HCT116 (cell line): ENCODE measurements at regions not wholly inside any gene's neighbourhood (a gene's known extent, or its start where the extent isn't known, plus 50 kb on each side); places are given as distances from the start of the nearest gene placed in this dataset.

Experiments used
- EZH2 ChIP-seq: fragments of 200-600 bp; sonication (generic); IDR thresholded peaks from 2 replicates; pipeline ENCODE4 v1.6.1; 2017; ENCODE audit warnings: antibody characterized with exemption, mixed run types
- EZH2phosphoT487 ChIP-seq: fragments of 200-600 bp; IDR thresholded peaks from 2 replicates; pipeline ENCODE4 v1.6.1; 2018; ENCODE audit warnings: antibody characterized with exemption, borderline replicate concordance
- JUND ChIP-seq: IDR thresholded peaks from 2 replicates; pipeline ENCODE4 v1.6.1; 2012
- POLR2A ChIP-seq: IDR thresholded peaks from 2 replicates; pipeline ENCODE4 v1.7.0; 2011; ENCODE audit warnings: borderline replicate concordance; ENCODE audit not compliant: insufficient read depth, insufficient read length; ENCODE audit errors: extremely low read depth
- RAD21 ChIP-seq: IDR thresholded peaks from 2 replicates; pipeline ENCODE4 v1.6.1; 2012; ENCODE audit warnings: low read depth, mild to moderate bottlenecking
- SP1 ChIP-seq: IDR thresholded peaks from 2 replicates; pipeline ENCODE4 v1.6.1; 2012; ENCODE audit warnings: low read depth
- SRF ChIP-seq: IDR thresholded peaks from 2 replicates; pipeline ENCODE4 v1.6.1; 2012; ENCODE audit warnings: low read depth
- ZNF274 ChIP-seq: fragments of 200-500 bp; sonication (Bioruptor generic); IDR thresholded peaks from 2 replicates; pipeline ENCODE4 v1.6.1; 2014; ENCODE audit warnings: mild to moderate bottlenecking, low read depth, low read length, inconsistent platforms
- TF ChIP-seq, protein P1 (sequence below), 3 experiments: fragments of 200-600 bp in 1 of 3; sonication (generic) in 1 of 3; IDR thresholded peaks in 2 of 3; conservative IDR thresholded peaks in 1 of 3; 2 replicates each; pipeline ENCODE4 v1.5.1; 2012 to 2017; ENCODE audit warnings: low read depth in 2 of 3, low read length in 2 of 3, antibody characterized with exemption in 1 of 3, borderline replicate concordance in 1 of 3, control low read depth in 1 of 3, mild to moderate bottlenecking in 1 of 3, mixed read lengths in 1 of 3, mixed run types in 1 of 3, moderate library complexity in 1 of 3; ENCODE audit not compliant: insufficient read depth in 1 of 3
- TF ChIP-seq, protein P2 (sequence below): IDR thresholded peaks from 2 replicates; pipeline ENCODE4 v1.6.1; 2012
- TF ChIP-seq, protein P3 (sequence below): IDR thresholded peaks from 2 replicates; pipeline ENCODE4 v1.6.1; 2012
- TF ChIP-seq, protein P4 (sequence below): IDR thresholded peaks from 2 replicates; pipeline ENCODE4 v1.6.1; 2012; ENCODE audit warnings: low read depth

DNA sequence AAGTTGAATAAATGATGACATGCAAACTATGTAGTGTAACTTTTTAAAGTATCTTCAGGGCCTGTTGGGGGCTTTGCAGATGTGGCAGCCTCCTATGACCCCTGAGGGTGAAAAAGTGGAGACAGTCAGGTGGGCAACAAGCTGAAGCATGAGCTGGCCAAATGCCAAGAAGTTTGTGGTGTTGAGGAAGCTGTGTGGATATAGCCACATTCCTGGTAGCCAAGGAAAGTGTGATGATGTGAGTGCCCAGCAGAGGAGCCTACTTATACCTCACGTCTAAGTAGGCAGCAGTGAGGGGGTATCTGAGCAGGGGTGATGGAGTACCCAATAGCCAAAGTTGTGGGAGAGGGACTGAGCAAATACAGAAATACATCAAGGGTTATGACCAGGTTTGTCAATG, 621.2 kb upstream of the CDH6 start:
- TF ChIP-seq ZNF274: no peak
- TF ChIP-seq, protein P1, sequence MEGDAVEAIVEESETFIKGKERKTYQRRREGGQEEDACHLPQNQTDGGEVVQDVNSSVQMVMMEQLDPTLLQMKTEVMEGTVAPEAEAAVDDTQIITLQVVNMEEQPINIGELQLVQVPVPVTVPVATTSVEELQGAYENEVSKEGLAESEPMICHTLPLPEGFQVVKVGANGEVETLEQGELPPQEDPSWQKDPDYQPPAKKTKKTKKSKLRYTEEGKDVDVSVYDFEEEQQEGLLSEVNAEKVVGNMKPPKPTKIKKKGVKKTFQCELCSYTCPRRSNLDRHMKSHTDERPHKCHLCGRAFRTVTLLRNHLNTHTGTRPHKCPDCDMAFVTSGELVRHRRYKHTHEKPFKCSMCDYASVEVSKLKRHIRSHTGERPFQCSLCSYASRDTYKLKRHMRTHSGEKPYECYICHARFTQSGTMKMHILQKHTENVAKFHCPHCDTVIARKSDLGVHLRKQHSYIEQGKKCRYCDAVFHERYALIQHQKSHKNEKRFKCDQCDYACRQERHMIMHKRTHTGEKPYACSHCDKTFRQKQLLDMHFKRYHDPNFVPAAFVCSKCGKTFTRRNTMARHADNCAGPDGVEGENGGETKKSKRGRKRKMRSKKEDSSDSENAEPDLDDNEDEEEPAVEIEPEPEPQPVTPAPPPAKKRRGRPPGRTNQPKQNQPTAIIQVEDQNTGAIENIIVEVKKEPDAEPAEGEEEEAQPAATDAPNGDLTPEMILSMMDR (IDR thresholded peaks at IDR 0.05 in 2 of 3, conservative IDR thresholded peaks at IDR 0.05 in 1 of 3; ENCODE audit: borderline replicate concordance in 1 of 3, insufficient read depth in 1 of 3, low read depth in 2 of 3, low read length in 2 of 3): no peak
- TF ChIP-seq, protein P2, sequence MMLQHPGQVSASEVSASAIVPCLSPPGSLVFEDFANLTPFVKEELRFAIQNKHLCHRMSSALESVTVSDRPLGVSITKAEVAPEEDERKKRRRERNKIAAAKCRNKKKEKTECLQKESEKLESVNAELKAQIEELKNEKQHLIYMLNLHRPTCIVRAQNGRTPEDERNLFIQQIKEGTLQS: no peak
- TF ChIP-seq EZH2: no peak
- TF ChIP-seq SRF: no peak
- TF ChIP-seq POLR2A: no peak
- no peak for TF ChIP-seq JUND
- no peak for TF ChIP-seq SP1
- TF ChIP-seq, protein P3, sequence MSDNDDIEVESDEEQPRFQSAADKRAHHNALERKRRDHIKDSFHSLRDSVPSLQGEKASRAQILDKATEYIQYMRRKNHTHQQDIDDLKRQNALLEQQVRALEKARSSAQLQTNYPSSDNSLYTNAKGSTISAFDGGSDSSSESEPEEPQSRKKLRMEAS: no peak
- TF ChIP-seq, protein P4, sequence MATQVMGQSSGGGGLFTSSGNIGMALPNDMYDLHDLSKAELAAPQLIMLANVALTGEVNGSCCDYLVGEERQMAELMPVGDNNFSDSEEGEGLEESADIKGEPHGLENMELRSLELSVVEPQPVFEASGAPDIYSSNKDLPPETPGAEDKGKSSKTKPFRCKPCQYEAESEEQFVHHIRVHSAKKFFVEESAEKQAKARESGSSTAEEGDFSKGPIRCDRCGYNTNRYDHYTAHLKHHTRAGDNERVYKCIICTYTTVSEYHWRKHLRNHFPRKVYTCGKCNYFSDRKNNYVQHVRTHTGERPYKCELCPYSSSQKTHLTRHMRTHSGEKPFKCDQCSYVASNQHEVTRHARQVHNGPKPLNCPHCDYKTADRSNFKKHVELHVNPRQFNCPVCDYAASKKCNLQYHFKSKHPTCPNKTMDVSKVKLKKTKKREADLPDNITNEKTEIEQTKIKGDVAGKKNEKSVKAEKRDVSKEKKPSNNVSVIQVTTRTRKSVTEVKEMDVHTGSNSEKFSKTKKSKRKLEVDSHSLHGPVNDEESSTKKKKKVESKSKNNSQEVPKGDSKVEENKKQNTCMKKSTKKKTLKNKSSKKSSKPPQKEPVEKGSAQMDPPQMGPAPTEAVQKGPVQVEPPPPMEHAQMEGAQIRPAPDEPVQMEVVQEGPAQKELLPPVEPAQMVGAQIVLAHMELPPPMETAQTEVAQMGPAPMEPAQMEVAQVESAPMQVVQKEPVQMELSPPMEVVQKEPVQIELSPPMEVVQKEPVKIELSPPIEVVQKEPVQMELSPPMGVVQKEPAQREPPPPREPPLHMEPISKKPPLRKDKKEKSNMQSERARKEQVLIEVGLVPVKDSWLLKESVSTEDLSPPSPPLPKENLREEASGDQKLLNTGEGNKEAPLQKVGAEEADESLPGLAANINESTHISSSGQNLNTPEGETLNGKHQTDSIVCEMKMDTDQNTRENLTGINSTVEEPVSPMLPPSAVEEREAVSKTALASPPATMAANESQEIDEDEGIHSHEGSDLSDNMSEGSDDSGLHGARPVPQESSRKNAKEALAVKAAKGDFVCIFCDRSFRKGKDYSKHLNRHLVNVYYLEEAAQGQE: no peak
- TF ChIP-seq RAD21: no peak
- TF ChIP-seq EZH2phosphoT487: no peak
